ENCODE measurements at regions not wholly inside any gene's neighbourhood (a gene's known extent, or its start where the extent isn't known, plus 50 kb on each side); places are given as distances from the start of the nearest gene placed in this dataset.

DNA sequence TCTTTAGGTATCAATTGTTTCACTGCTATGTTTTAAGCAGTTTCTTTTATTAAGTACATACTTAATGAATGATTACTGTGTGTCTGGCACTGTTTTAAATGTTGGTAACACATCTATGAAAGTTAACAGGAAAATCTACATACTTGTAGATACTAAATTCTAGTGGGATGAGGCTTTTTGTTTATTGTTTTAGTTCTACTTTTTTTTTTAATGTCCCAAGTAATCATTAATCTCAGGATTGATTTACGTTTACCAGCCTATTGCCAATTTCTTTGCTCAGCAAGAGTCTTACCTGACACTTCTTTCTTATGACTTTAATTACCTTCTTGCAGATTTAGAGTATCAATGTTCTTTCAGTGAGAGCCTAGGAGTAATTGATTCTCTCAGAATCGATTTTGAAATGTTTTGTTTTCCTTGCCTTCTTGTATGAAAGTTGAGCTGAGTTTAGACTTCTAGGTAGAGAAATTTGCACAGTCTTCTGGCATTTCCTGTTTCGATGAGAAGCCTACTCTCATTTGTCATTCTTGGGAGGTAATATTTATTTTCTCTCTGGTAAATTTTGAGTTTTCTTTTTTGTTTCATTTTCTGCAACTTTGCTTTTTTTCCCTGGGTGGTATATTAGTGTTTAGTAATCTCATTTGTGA lies 235.2 kb upstream of the ANKRD50 start (continued):
- TF ChIP-seq MYC (IDR thresholded peaks at IDR 0.05; ENCODE audit: low read depth, low read length): no peak
- no peak for TF ChIP-seq MYC (CRISPR knock-in tag; IDR thresholded peaks at IDR 0.05; ENCODE audit: borderline replicate concordance, low read depth)

GRCh38 chr4:124946696-124947095 lies 234.2 kb upstream of the ANKRD50 start:
- ChIA-PET POLR2A (no interaction called here), CTCF (ENCODE audit: low intra/inter-chr PET ratio) (no interaction called here)
- Histone ChIP-seq H3K36me3 (ENCODE audit: control insufficient read depth, insufficient read depth, low read length) (no peaks in the 10 kb centered on the region), H3K27me3 (ENCODE audit: control insufficient read depth in 2 of 2, insufficient read depth in 2 of 2, low read length in 2 of 2) (no peaks in the 10 kb centered on the region), H3K4me1 (replicated peaks in 1 of 2; ENCODE audit: control insufficient read depth in 2 of 2, insufficient read depth in 2 of 2, low read length in 2 of 2) (no peaks in the 10 kb centered on the region), H3K4me3 (no peak overlapping the region), H4K20me1 (replicated peaks; ENCODE audit: control insufficient read depth, insufficient read depth, low read length) (no peaks in the 10 kb centered on the region), H2AFZ (ENCODE audit: low read depth, low read length) (no peak overlapping the region), H3K79me2 (ENCODE audit: control insufficient read depth, insufficient read depth, low read length) (no peaks in the 10 kb centered on the region), H3K9me3 (replicated peaks; ENCODE audit: control insufficient read depth, insufficient read depth, low read depth, low read length) (no peaks in the 10 kb centered on the region), H3K27ac (ENCODE audit: extremely low read depth, low read depth, low read length) (no peak overlapping the region), H3K4me2 (ENCODE audit: insufficient read depth, low read length) (no peak overlapping the region), H3K9me1 (ENCODE audit: control insufficient read depth, insufficient read depth, low read length) (no peaks in the 10 kb centered on the region), H3K9ac (ENCODE audit: insufficient read depth in 1 of 2, low read depth in 2 of 2, low read length in 2 of 2) (no peak overlapping the region)
- DNase-seq (ENCODE audit: extremely low read depth in 1 of 4, low spot score in 3 of 4): no peak
- intact Hi-C loops (cut with micrococcal nuclease): no loop called here
- 0% methylated on average over 2 of the region's 2 CpGs for WGBS (ENCODE audit: insufficient coverage, low coverage, missing lambda C conversion rate)
- BruUV-seq (replicated peaks): no TSS peak
- in situ Hi-C loops (cut with MboI): no loop called here
- no peak for ATAC-seq
- no peak for FAIRE-seq
- TF ChIP-seq, protein P1, sequence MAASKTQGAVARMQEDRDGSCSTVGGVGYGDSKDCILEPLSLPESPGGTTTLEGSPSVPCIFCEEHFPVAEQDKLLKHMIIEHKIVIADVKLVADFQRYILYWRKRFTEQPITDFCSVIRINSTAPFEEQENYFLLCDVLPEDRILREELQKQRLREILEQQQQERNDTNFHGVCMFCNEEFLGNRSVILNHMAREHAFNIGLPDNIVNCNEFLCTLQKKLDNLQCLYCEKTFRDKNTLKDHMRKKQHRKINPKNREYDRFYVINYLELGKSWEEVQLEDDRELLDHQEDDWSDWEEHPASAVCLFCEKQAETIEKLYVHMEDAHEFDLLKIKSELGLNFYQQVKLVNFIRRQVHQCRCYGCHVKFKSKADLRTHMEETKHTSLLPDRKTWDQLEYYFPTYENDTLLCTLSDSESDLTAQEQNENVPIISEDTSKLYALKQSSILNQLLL (CRISPR knock-in tag; IDR thresholded peaks at IDR 0.05; ENCODE audit: borderline replicate concordance): no peak
- TF ChIP-seq, protein P2, sequence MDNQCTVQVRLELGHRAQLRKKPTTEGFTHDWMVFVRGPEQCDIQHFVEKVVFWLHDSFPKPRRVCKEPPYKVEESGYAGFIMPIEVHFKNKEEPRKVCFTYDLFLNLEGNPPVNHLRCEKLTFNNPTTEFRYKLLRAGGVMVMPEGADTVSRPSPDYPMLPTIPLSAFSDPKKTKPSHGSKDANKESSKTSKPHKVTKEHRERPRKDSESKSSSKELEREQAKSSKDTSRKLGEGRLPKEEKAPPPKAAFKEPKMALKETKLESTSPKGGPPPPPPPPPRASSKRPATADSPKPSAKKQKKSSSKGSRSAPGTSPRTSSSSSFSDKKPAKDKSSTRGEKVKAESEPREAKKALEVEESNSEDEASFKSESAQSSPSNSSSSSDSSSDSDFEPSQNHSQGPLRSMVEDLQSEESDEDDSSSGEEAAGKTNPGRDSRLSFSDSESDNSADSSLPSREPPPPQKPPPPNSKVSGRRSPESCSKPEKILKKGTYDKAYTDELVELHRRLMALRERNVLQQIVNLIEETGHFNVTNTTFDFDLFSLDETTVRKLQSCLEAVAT (IDR thresholded peaks at IDR 0.05): no peak
- TF ChIP-seq SRSF9 (IDR thresholded peaks at IDR 0.05; ENCODE audit: borderline replicate concordance, low read depth, low read length): no peak
- no peak for TF ChIP-seq CAMTA2 (CRISPR knock-in tag; conservative IDR thresholded peaks at IDR 0.05)
- TF ChIP-seq ZNF449 (CRISPR knock-in tag; IDR thresholded peaks at IDR 0.05): no peak
- no peak for TF ChIP-seq ZNF589 (CRISPR knock-in tag; IDR thresholded peaks at IDR 0.05; ENCODE audit: low read depth)
- TF ChIP-seq, protein P3, sequence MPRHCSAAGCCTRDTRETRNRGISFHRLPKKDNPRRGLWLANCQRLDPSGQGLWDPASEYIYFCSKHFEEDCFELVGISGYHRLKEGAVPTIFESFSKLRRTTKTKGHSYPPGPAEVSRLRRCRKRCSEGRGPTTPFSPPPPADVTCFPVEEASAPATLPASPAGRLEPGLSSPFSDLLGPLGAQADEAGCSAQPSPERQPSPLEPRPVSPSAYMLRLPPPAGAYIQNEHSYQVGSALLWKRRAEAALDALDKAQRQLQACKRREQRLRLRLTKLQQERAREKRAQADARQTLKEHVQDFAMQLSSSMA (CRISPR knock-in tag; IDR thresholded peaks at IDR 0.05): no peak
- no peak for TF ChIP-seq PTRF (tag; IDR thresholded peaks at IDR 0.05)
- TF ChIP-seq EZH2 (IDR thresholded peaks at IDR 0.05; ENCODE audit: borderline replicate concordance, low read depth, low read length): no peak
- no peak for TF ChIP-seq ZBED1 (IDR thresholded peaks at IDR 0.05)
- no peak for TF ChIP-seq ZNF121 (CRISPR knock-in tag; conservative IDR thresholded peaks at IDR 0.05)
- no peak for TF ChIP-seq ARID1B (IDR thresholded peaks at IDR 0.05)
- no peak for TF ChIP-seq RFX1 (IDR thresholded peaks at IDR 0.05)
